NCI-H1092 treated with DMSO at 0.1 percent for 48 hours (cell line): ENCODE measurements at regions not wholly inside any gene's neighbourhood (a gene's known extent, or its start where the extent isn't known, plus 50 kb on each side); places are given as distances from the start of the nearest gene placed in this dataset.

ENCODE experiments used
- DNase-seq: peaks from one replicate; lab custom pipeline; 2025; lab: John Stamatoyannopoulos, UW

DNA sequence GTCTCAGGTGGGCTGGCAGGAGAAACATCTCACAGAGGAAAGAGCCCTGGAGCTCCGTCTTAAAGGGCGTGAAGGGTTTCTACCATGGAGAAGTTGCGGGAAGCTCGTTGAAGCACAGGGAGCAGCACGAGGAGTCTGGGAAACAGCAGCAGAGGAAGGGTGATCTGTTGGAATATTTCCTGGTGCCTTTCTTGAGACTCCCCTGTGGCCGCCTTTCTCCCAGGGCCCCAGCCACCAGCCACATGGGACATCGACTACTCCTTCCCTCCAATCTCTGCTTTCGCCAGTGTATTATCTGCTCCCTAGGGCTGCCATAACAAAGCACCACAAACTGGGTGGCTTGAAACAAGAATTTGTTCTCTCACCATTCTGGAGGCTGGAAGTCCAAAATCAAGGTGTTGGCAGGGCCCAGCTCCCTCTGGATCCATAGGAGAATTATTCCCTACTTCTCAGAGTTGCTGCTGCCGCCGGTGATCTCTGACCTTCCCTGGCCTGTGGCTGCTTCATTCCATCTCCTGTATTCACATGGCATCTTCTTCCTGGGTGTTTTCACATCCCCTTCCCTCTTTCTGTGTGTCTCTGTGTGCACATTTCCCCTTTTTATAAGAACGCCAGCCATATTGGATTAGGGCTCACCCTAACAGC, 152.8 kb upstream of the GSC start:
- DNase-seq, result no peak

DNA sequence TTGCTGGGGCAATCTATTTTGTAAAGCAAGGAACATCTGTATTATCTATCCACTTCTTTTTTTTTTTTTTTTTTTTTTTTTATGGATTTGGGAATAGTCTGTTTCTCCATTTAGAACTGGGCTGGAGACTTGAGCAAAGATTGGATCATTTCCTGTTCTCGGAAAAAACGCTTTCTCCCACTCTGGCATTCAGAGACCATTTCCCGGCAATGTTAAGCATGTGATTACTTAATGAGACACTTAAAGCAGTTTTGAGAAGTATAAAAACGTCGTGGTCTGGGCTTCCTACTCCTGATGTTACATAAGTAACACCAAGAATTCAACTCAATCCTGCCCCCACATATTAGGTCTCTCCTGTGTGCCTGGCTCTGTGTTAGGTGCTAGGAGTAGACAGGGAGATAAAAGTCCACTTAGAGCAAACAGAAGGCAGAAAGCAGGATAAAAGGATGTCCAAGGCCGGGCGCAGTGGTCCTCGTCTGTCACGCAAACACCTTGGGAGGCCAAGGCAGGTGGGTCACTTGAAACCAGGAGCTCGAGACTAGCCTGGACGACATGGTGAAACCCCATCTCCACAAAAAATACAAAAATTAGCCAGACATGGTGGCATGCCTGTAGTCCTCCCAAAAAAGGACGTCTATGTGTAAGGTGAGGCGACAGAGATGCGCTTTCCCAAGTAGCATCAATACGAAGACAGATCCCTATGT, 152.1 kb upstream of the GSC start:
- DNase-seq, result no peak

DNA sequence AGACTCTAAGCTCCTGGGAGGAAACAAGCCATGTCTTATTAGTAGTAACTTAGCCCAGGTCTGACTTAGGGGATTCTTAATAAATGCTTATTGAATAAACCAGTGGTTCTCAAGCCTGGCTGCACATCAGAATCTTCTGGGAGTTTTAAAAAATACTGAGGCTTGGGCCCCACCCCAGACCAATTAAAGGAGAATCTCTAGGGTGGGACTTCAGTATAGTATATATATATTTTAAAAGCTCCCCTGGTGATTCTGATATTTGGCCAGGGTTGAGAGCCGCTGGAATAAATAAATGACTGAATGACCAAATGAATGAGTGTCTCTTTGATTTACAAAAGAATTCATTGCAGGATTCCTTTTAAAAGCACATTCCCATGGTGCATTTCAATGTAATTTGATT, 151.5 kb upstream of the GSC start:
- DNase-seq, result no peak

DNA sequence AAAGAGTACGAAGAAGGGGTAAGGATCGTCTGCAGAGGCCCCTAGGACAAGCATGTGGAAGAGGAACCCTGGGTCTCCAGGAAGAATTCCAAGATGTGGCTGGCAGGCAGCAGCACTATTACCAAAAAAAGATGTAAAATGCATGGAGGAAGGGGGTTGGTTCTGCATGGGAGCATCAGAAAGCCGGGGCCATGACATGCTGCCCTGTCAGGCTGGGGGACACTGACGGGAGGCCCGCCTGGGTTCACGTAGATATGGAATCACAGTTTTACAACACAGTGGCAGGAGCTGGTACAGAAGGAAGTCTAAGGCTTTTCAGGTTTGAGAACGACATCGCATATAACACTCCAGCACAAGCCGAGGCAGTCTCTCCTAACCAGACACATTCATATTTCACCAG, 150.0 kb upstream of the GSC start:
- no peak for DNase-seq

DNA sequence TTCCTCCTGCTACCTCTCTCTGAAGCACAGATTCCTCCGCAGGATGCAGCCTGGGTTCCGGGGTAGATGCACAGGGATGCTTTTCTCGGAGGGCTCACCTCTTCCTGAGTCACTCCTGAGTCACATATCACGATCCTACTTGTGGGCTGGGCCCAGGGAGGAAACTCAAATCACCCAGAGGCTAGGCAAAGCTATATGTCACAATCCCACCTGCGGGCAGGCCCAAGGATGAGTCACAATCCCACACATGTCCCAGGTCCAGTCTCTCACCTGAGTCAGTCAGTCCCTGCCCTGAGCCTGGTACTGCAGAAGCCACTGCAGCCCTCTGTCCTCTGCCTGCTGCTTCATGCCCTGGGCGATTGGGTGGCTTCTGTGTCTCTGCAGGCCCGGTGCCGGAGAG, 149.0 kb upstream of the GSC start:
- DNase-seq, result no peak

DNA sequence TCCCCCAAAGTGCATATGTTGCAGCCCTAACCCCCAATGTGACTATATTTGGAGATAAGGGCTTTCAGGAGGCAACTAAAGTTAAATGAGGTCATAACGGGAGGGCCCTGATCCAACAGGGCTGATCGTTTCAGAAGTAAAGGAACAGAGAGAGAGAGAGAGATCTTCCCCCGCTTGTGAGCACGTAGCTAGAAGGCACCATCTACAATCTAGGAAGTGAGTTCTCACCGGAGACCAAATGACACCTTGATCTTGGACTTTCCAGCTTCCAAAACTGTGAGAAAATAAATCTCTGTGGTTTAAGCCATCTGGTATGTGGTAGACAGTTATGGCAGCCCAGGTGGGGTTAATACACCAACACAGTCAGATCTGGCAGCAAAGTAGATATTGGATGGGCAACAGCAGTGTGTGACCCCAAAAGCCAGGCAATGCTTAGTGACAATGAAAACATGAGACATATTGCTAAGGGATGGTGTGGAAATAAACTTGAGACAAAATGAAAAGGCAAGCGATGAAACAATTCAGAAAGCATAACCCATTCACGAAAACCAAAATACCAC, 147.2 kb upstream of the GSC start:
- no peak for DNase-seq

DNA sequence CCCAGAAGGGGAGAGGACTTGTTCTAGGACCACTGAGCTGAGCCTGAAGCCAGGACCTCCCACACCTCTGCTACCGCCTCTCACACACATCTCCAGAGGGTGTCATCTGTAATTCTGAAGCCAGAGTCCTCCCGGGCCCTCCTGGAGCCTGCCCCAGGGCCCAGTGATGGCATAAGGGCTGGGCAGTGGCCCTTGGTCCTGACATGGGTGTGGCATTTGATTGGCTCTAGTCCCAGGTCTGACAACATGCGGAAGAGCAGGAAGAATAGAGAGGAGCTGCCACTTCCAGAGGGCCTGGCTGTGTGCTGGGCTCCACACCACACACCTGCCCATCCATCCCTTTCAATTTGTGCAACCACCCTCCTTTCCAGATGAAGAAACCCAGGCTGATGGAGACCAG, 144.3 kb upstream of the GSC start:
- no peak for DNase-seq

DNA sequence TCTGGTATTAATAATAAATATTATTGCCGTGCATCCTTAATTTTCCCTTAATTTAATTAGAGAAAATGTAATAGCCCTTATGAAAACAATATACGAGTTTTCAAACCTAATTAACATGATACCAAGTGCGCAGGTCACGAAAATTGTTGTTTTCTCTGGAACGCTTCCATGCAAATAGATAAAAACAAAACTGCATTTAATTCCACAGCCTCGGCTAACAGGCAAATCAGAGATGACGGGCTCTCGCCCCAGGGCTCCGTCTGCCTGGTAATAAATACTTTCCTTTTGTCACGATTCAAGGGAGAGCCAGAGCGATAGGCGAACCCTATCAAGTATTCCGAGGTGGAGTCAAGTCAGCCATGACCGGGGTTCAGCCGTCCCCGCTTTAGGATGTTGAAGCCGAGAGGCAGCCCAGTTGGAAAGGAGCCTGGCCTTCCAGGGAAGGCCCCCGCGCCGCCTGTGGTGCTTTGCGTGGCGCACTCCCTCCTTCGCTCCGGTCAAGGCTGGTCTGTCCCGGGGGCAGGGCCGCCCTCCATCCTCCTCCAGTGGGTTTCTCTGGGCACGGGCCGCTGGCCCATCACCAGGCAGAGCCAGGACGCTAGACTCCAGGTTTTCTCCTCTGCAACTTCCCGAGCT, 137.8 kb upstream of the GSC start:
- DNase-seq, result peak; percentile 40

DNA sequence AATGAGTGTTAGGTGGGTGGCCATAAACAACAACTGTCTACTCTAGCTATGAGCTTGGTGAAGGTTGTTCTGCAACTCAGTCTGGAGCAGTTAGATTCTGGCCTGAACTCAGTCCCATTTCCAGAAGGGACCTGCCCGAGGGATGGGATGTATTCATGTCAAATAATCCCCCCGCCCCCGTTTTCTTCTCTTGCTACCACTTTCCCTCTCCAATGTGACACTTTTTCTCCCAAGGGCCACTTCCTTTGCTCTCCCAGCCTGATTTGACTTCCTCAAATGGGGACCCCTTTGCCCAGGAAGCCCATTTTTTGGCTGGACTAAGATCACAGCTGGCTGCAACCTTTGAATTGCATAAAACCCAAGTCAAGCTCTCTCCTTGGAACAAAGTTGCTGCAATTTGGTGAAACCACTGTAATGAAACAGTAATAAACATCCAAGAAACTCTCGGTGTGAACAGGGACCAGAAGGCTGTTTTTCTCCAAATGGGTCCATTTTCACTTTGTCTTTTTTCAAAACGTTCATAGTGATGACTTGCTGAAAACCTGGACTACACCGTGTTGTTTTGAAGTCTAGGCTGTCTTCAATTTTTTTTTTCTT, 137.2 kb upstream of the GSC start:
- DNase-seq, result no peak

DNA sequence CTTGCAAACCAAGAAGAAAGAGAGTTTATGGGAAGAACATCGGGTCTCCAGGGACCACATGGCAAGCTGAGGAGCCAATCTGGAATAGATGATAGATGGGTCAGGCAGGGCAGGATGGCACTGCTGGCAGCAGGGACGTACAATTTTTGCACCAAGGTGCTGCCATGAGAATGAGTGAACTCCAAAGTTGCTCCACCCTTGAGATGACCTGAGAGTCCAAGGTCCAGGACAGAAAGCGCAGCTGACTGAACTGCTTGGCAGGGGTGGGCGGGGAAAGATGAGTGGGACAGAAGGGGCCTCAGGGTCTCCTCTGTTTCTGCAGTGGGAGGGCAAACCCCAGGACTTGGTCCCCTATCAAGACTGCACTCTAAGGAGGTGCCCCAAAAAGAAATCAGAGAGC, 136.7 kb upstream of the GSC start:
- no peak for DNase-seq

DNA sequence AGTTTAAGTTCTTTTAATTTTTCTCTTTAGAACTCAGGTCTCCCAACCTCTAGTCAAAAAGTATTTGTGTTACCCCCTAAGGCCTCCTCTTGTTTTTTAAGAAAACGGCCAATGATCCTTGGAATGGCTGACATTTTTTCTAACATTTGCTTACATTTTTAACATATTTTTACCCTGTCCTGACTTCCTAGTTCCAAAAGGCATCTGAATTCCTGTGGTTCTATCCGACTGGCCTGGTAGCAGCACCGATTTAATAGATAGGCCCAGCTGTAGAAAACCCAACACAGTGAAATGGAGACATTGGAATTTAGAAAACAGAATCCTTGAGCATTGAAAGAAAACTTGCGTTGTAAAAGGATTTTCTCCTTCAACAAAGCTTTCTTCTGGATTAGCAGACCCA, 134.7 kb upstream of the GSC start:
- no peak for DNase-seq

DNA sequence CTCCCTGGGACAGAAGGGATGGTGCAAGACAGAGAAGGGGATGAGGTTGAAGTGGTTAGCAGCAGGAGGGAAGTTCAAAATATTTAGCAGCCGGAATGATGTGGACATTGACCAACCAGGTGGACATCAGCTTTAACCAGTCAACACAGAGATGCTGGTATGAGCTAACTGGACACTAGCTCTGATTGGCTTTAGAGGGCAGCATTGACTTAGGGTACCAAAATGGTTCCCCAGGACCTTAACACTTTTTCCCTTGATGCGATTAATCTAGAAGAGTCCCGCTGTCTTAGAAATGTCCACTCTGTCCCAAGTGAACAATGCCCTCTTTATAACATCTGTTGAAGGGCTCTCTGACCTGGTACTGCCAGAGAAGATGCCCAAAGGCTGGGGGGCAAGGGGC, 134.0 kb upstream of the GSC start:
- DNase-seq, result no peak

DNA sequence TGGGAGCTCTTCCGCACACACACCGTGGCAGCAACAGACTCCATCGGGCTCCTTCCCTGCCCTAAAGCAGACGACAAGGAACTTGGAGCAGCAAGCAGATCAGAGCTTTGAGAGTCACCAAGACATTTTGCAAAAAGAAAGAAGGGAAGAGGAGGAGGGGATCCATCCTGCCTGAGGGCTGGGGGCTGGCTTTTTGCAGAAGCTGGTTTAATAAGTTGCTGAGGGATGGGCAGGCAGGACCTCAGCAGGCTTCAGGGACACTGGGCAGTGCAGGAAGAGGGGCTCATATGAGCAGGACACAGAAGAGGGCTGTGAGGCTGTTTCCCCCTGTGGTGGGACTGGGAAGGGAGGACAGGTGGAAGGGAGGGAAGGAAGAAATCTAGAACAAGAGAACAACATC, 133.4 kb upstream of the GSC start:
- DNase-seq, result no peak

DNA sequence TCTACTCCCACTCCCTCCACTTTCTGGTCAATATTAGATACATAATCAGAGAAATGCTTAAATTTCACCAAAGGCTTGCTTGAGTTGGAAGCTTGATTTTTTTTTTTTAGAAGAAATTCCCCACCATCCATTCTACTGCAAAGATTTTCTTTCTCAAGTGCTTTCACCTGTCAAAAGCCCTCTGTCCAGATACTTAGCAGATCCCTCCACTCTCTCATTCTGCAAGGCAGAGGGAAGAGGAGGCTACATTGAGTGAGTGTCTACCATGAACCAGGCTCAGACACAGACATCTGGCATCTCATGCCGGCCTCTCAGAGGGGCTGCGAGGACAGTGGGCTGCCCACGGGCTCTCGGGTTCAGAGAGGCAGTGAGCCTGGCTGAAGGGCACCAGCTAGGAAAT, 127.6 kb upstream of the GSC start:
- DNase-seq, result no peak

DNA sequence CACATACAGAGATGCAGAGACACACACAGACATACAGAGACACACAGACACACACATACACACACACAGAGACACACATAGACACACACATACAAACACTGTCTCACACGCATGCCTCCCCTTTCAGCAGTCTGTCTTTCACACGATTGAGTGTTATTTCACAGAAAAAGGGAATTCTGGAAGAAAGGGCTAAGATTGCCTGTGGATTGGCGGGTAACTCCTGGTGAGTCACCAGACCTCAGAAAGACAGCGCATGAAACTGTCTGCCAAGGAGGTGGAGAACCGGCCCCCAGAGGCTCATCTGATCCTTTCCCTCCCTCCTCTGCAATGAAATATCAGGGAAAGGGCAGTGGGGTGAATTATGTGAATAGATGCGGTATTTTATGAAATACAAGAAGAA, 127.2 kb upstream of the GSC start:
- DNase-seq, result no peak

DNA sequence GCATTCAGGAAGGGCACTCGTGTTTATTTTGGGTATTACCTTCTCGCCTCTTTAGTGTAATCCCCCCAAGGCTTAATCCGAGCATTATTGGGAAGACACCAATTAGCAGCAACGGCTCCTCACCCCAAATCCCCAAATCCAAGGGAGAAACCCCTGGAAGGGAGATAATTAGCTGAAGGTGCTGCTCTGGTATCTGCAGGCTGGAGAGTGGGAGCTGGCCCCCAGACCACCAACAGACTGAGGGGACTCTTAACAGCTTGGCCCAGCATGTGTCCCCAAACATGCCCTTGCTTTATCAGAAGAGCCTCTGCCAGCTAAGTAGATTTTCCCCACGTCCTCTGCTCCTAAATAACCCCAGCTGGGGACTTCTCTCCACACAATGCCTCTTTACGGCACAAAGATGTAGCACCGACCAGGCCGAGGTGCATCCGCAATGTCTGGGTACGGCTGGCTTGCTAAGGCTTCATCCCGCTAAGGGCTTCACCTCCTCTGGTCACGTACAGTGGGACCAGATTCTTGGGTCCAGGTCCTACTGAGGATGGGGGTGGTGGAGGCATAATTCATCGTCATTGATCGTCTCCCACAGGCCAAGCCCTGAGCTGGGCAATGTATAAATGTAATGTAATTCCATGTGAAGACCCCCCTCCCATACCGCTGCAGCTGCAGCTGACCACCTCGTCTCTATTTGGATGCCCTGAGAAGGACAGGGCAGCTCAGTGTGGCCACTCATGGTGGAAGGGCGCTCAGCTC, 123.7 kb upstream of the GSC start:
- DNase-seq, result no peak

DNA sequence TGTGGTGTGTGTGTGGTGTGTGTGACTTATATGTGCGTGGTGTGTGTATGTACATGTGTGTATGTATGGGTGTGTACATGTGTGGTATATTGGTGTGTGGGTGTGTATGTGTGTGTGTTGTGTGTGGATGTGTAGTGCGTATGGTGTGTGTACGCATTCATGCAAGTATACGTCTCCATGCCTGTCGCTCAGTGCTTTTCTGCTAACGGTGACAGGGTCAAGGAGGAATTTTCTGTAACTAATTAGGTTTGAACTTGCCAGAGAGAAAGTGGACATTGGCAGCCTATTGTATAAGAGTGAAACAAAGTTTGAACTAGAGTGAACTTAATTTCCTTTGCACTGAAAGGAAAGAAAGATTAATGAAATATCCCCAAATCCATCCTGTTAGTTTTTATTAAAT, 120.9 kb upstream of the GSC start:
- DNase-seq, result no peak

DNA sequence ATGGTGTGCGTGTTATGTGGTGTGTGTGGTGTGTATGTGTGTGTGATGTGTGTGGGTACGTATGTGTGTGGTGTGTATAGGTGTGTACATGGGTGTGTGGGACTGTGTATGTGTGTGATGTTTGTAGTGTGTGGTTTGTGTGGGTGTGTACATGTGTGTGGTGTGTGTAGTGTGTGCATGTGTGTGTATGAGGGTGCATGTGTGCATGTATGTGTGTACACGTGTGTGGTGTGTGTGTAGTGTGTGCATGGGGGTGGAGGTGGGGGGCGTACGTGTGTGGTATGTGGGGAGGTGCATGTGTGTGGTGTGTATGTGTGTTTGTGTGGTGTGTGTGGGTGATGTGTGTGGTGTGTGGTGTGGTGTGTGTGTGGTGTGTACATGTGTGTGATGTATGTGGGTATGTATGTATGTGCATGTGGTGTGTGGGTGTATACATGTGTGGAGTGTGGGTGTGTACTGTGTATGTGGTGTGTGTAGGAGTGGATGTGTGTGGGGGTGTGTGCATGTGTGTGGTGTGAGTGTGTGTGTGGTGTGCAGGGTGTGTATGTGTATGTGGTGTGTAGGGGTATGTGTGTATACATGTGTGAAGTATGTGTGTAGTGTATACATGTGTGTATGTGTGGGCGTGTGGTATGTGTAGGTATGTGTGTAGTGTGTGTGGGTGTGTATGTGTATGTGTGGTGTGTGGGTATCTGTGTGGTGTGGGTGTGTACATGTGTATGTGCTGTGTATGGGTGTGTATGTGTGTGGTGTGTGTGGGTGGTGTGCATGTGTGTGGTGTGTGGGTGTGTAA, 119.8 kb upstream of the GSC start:
- DNase-seq, result no peak

DNA sequence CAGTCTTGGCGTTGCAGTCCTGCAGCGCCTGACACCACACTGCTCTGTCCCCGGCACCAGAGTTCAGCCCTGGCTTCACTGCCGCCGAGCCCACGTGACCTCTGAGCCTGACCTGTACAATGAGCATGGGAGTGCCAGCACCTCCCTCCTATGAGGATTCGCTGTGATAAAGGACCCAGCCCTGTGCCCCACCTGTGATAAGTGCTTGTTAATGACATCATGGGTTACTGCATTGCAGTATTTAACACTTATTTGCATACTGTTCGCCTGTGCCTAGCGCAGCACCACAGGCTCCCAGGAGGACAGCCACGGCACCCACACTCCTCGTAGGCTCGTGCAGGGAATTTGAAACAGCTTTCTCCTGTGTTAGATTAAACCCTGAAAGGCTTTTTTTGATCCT, 118.2 kb upstream of the GSC start:
- DNase-seq, result no peak

DNA sequence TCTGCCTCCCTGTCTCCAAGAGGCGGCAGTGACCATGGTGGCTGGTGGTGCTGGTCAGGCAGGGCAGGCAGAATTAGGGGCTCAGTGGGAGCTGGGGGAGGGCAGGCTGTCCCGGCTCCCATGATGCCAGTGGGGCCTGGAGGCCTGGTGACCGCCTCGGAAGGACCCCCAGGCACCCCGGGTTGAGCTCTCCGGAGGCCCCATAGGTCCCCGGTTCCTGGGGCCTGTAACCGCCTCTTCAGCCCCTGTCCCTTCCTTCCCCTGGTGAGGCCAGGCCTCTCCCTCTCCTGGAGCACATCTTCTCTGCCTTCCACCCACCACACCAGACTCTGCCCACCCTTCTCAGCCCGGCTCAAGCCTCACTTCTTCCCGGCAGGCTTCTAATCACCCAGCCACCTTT, 117.7 kb upstream of the GSC start:
- DNase-seq, result no peak

DNA sequence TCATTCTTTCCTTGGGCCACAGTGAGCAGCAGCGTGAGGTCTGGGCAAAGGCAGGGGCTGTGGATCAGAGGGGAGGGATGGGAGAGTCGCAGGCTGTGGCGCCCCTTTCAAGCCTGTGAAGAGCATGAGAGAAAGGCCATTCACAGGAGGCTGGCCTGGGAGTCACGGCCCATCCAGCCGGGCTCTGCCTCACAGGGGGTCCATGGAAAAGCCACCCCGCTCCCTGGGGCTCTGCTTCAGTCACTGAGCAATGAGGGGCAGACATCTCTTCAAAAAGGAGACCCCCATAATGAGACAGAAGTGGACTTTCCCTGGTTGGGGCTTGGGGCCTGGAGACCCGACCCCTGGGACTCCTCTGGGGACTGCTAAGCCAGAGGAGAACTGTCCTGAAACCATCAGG, 117.0 kb upstream of the GSC start:
- no peak for DNase-seq
